ENCODE measurements at regions not wholly inside any gene's neighbourhood (a gene's known extent, or its start where the extent isn't known, plus 50 kb on each side); places are given as distances from the start of the nearest gene placed in this dataset.

DNA sequence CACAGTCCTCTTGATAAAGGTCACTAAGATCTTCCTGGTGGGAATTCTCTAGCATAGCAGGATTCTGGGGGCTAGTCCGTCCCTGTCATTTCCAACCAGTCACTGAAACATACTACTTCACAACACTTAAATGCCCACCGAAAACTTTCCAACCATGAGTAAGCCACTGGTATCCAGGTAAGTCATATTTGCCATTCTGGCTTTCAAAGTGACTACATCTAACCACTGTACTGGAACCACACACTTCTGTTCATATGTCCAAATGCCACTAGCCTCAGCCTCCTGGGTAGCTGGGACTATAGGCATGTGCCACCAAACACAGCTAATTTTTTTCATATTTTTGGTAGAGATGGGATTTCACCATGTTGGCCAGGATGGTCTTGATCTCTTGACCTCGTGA, 64.3 kb upstream of the VANGL1 start:
- no peak for DNase-seq

DNA sequence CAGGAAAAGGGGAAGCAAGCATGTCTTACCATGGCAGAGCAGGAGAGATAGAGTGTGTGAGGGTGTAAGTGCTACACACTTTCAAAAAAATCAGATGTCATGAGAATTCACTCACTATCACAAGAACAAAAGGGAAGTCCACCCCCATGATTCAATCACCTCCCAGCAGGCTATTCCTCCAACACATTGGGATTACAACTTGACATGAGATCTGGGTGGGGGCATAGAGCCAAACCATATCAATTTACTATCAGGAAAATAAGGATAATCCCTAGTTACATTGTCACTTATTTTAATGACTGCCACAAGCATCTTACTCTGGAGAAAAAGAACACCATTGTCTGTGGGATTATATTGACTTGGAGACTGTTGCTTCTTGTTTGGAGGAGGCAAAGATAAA, 66.1 kb upstream of the VANGL1 start:
- DNase-seq, result no peak

DNA sequence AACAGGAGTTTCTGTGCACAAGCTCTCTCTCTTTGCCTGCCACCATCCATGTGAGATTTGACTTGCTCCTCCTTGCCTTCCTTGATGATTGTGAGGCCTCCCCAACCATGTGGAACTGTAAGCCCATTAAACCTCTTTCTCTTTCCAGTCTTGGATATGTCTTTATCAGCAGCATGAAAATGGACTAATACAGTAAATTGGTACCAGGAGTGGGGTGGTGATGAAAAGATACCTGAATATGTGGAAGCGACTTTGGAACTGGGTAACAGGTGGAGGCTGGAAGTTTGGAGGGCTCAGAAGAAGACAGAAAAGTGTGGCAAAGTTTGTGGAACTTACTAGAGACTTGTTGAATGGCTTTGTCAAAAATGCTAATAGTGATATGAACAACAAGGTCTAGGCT, 69.1 kb upstream of the VANGL1 start:
- no peak for DNase-seq

DNA sequence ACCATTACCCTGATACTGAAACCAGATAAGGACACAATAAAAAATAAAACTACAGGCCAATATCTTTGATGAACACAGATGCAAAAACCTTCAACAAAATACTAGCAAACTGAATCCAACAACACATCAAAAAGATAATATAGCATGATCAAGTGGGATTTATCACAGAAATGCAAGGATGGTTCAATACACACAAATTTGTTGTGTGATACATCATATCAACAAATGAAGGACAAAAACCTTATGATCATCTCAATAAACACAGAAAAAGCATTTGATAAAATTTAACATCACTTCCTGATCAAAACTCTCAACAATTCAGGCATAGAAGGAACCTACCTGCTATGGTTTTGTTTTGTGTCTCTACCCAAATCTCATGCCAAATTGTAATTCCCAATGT, 74.3 kb upstream of the VANGL1 start:
- DNase-seq, result no peak

DNA sequence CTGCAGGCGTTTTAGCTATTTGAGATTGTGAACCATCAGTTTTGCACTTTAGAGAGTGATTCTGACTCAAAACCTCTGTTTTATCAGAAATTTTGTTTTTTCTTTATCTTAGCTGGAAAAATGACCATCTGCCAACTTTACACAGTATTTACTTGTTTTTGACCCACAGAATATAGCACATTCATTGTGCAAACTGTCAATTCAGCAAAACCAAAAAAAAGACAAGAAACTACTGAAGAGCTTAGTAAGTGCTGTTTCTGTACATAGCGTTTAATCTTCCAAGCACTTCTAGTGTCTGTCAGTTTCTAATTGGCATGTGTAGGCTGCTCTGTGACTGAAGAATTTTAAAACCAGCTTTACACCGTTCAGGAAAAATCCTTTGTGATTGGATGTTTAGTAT, 76.0 kb upstream of the VANGL1 start:
- no peak for DNase-seq

DNA sequence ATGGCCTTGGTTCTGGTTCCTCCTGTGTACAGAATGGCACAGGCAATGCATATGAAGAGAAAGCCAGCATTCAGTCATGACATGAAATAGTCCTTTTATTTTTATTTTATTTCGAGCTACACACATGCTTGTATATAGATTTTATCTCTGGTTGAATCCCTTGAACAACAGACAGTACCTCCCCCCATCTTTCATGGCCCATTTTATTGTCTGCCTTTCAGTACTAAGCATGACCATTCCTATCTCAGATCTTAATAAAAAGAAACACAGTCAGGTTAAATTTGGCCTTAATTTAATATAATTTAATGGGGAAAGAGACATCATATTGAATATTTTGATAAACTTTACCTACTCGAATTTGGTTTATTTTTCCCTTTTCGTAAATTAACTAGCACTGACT, 76.4 kb upstream of the VANGL1 start:
- no peak for DNase-seq

DNA sequence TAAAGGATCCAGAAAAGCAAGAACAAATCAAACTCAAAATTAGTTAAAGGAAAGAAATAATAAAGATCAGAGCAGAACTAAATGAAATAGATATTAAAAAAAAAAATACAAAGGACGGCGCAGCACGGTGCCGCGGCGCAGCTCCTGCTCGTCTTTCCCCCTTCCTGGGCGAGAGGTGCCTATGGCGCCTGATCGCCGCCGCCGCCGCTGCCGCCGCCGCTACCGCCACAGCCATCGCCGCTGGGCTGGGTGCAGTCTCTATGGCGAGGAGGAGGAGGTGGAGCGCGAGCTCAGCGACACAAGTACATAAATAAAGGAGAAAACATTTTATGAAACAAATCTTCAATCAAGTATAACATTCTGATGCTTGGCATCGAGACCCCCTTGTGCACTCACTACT, 77.6 kb upstream of the VANGL1 start:
- DNase-seq, result no peak

DNA sequence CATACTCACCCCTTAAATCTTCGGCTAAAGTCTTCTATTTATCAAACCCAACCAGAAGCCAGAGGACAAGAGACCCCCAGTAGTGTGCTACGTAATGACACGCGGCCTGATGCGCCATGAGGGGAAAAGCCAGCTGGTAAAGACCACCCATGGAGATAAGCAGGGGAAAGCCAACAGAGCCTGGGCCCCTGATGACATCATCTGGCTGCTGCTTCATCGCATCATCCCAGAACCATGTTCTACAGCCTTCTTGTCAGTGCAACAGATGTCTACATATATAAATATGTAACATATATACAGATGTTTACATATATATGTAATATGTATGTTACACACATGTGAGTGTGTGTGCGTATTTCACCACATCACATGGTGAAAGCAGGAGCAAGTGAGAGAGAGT, 81.7 kb upstream of the VANGL1 start:
- DNase-seq, result no peak

DNA sequence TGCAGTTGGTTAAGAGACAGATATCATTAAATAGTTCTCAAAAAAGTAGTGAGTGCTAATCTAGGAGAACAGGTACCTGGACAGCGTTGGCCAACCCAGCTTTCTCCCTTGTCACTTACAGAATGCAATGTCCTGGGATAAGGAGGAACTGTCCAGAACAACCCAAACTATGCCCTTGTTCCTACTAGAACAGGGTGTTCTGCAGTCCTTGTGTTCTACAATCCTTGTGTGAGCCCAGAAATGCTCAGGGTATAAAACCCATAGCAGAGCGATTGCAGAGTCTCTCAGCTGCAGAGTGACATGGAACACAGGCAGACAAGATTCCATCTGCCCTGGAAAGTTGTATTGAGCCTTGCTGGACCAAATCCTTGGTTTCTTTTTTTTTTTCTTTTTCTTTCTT, 83.5 kb upstream of the VANGL1 start:
- no peak for DNase-seq

DNA sequence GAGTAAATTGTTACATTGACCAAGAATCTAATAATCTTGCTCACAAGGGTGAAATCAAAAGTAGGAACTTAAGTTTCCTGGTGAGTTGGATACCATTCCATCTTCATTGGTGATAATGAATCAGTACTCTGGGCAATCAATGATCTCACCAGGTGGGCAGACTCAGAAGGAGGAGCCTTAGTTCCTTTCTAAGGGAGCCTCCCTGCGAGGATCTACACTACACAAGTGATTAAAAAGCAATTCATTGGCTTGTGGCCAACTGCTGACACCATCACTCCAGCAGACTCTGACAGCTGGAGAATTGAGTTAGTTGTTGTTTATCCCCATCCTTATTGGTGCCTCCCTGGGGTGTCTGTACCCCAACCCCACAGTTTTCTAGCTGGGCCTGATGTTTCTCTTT, 84.1 kb upstream of the VANGL1 start:
- peak; percentile 4 for DNase-seq

DNA sequence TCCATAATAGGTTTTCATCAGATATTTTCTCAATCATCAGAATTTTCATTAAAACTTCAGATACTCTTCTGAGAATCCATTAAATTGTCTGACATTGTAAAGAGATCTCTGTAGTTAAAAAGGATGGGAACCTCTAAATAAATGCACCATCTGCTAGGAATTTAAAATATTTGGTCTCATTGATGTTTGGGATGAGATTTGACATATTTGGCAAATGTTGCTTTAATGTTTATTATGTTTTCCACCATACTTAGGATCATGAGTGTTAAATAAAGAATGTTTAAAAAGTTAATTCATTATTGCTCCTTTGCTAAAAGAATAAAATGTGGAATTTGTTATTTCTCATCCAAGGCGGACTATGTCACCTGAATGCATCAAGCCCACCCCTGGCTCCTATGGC, 85.5 kb upstream of the VANGL1 start:
- DNase-seq, result no peak

DNA sequence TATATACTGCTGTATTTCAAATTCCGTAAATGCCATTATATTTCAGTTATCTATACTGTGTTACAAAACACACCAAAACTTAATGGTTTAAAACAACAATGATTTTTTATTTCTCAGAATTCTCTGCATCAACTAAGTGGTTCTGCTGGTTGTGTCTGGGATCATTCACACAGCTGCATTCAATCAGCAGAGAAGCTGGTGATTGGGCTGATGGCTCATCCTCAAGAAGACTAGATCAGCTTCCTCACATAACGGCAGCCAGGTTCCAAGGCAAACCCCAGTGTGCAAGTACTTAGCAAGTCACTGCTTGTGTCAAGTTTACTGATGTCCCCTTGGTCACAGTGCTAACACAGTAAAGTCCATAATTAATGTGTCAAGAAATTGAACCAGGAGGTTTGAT, 86.3 kb upstream of the VANGL1 start:
- no peak for DNase-seq

DNA sequence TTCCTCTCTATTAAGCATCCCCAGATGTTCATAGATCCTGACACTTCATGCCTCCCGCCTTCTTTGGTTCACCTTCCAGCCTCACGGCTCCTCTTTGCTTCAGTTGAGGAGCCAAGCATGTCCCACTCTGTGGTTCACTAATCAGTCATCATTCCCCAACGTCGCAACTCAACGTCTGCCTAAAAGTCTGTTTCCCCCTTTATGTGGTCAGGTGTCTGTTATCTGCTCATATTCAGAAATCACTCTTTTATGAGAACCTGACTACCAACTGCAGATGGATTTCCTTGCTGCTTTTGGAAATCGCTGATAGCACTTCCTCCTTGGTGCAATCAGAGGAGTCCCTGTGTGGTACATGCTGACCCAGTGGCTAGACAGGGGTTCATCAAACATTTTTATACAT, 94.1 kb upstream of the VANGL1 start:
- DNase-seq, result peak; percentile 35

DNA sequence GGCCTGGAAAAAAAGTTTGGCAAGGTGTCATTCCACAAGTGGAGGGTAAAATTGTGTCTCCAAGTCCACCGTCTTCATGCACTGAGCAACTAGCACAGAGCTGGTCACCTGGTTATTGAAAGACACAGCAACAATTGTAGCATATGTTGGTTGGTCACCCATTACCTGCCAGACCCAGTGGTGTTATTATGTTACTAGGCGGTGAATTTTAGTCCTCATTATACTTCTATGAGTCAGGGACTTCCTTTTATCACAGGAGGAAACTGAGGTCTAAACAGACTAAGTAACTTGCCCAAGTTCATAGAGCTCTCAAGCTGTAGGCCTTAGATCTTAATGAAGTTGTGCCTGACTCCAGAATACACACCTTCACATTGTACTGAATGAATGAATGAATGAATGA, 94.9 kb upstream of the VANGL1 start:
- no peak for DNase-seq

DNA sequence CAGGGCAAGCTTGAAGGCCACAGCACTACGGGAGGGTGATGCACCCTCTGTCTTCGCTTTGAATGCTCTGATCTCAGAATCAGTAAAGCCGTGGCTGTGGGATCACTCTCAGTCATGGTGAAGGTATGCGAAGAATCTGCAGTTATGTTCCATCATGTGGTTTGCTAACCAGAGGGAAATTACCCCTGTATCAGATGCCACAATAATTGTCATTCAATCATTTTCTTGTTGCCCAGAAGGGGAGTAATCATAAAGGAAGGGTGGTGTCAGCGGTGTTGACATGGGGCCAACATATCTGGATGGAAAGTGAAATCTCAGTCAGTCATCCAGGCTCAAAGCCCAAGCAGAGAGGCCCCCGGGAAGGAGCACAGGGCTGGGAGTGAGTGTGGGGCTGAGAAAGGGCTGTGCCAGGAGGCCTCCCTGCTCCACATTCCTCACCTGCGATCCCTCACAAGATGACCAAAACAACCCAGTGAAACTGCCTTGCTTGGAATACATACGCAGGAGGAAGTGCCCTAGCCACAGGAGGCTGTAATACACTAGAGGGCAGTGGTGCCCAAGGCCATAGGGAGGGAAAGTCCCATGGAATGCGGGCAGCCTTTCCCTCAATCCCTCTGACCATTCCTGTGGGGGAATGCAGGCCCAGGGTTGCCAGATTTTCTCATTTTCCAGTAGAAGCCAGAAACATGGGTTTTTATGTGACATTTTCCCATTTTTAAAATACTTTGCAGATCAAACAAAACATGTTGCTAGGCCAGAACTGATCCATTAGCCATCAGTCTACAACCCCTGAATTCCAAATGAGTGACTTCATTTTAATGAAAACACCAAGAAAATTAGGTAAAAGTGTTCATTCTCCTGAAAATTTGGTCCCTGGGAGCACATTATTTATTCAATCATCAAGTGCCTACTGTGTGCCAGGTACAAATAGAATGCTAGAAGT, 95.7 kb upstream of the VANGL1 start:
- peak; percentile 98 for DNase-seq

DNA sequence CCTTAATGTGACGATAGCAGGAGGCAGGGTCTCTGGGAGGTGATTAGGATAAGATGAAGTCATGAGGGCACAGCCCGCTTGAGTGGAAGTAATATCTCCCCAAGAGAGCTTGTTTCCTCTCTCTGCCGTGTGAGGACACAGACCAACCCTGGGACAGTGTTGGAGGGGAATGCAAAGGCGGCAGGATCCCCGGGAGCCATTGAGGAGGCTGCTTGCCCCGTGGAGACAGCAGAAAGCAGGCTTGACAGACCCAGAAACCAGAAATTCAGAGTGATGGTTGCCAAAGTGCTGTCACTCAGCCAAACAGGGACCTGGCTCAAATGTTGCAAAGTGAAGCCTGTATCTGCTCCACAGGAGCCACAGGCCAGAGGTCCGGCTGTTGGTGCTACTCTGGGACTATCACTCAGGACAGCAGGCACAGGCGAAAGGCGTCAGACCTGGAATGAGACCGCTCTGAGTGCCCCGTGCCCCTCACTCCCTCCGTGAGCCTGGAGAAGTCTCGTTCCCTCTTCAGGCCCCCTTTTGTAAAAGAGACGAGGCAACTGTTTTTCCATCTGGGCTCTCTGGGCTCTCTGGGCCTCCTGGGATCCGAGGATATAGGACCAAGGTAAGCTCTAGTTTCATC, 96.6 kb upstream of the VANGL1 start:
- no peak for DNase-seq

DNA sequence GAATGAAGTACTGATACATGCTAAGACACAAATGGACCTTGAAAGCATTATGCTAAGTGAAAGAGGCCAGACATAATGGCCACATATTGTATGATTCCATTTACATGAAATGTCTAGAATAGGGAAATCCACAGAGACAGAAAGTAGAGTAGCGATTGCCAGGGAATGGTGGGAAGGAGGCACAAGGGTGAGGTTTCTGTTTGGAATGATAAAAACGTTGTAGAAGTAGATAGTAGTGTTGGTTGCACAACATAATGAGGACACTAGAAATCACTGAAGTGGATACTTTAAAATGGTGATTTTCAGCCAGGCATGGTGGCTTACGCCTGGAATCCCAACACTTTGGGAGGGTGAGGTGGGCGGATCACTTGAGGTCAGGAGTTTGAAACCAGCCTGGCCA, 97.6 kb upstream of the VANGL1 start:
- DNase-seq, result no peak

DNA sequence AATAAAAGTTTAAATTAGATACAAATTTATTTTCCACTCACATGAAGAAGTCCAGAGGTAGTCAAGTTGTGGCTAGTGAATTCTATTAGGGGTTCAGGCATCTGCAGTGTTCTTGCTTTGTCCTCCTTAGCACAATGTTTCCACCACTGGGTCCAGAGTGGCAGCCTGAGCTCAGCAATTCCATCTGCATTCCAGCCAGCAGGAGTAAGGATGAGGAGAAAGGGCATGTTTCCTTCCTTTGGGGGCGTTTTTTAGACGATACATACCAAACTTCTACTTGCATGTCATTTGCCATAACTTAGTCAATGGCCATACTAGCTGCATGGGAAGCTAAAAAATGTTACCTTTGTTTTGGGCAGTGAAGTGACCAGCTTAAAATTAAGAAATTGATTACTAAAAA, 98.5 kb upstream of the VANGL1 start:
- DNase-seq, result no peak

DNA sequence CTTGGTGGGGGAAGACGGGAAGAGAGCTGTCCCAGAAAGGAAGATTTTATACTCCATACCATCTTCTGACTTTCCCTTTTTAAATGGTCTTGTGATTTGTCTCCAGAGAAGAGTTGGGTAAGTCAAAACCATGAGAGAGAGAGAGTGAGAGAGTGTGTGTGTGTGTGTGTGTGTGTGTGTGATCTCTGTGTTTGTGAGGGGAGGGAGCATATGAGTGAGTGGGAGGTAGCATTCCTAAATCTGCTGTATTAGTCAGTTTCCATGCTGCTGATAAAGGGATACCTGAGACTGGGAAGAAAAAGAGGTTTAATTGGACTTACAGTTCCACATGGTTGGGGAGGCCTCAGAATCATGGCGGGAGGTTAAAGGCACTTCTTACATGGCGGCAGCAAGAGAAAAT, 102.0 kb upstream of the VANGL1 start:
- no peak for DNase-seq

DNA sequence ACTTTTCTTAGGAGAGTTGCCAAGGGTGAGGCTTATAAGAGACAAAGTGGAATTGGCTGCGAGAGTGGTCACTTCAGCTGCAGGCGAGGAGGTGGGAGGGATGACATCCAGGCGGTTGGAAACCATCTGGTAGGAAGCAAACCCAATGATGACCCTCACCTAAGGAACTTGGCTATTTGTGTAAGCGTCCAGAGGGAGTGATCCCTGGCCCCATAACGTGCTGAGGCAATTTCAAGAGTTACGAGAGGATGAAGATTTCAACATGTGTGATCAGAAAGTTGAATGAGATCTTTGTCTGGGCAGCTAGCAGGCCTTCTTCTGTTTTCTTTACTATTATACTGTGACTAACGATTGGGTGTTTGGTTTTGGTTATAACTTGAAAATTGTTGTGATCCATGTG, 102.7 kb upstream of the VANGL1 start:
- no peak for DNase-seq

DNA sequence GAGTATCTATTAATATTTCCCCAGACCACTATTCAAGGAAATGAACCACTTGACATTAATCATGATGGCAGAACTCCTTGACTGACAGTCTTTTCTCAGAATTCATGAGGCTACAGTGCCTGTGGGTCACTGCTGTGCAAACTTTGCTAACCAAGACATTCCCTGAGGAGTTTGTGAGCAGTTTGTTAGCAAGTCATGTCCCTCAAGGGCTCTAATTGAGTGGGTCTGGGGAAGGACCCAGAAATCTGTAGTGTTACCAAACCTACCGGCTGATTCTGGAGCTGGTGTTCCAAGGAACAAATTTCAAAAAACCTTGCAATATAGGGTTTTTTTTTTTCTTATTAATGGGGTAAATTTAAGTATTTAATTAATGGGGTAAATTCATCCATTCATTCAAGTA, 103.2 kb upstream of the VANGL1 start:
- no peak for DNase-seq

DNA sequence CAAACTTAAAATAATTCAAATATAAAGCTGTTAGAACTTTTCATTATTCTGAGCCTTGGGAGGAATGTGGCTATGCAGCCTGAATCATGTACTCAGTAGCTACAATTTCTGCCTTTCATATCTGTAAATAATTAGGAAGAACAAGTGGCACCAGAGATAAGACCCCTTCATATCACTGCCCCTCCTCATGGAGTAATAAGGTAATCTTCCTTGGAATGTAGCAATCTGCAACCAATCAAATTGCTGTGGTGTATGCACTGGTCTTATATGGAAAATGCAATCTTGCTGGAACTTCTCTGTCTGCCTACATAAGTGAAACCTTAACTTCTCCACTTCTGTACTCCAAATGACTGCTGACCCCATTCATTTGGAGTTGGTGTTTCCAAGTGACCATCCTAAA, 104.4 kb upstream of the VANGL1 start:
- no peak for DNase-seq

DNA sequence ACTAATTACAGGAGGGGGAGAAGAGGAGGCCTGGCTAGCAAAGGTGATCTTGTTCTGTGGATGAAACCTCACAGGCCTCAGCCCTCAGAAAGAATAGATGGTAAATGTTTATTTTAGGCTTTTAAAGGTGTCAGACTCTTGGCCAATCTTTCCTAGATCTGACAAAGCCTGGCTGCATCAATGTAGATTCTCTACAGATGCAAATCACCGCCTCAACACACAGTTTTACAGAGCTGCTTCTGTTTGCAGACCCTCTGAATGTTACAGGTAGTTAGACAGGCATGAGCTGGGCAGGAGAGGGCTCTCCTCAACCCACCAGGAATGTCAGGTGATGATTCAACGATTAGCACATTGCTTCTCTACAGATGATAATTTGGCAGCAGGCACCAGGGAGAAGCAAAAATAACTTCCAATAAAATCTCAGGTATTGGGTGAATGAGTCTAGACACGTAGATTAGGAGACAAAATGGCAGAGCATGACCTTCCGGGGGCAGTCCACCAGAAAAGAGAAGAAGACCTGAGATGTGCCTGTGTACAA, 105.4 kb upstream of the VANGL1 start:
- no peak for DNase-seq

DNA sequence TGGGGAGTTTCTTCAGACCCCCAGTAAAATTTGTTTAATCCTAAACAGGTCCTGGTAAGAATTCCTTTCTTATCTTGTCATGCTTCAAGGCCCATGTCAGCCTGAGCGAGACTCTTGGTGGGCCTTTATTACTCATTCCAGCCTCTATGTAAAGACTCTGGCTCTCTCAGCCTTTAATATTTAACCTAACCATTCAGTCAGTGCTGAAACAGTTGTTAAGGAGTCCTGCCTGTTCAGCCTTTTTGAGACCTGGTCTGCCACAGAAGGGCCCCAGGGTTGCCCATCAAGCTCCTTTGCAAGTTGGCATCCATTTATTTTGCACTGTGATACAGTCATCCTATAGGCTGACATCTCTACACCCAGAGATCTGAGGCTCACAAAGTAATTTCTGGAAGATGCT, 107.7 kb upstream of the VANGL1 start:
- peak; percentile 79 for DNase-seq

All from kidney glomerular epithelial cell (primary cell).